Ishikawa (cell line): ENCODE measurements at regions not wholly inside any gene's neighbourhood (a gene's known extent, or its start where the extent isn't known, plus 50 kb on each side); places are given as distances from the start of the nearest gene placed in this dataset.

ENCODE experiments used
- CEBPB ChIP-seq: IDR thresholded peaks from 2 replicates; pipeline ENCODE4 v1.6.1; 2012
- CREB1 ChIP-seq: IDR thresholded peaks from 2 replicates; pipeline ENCODE4 v1.6.1; 2012; ENCODE audit warnings: low read depth
- EGR1 ChIP-seq: IDR thresholded peaks from 2 replicates; pipeline ENCODE4 v1.6.1; 2012
- EP300 ChIP-seq: IDR thresholded peaks from 2 replicates; pipeline ENCODE4 v1.6.1; 2012; ENCODE audit warnings: borderline replicate concordance
- FOXM1 ChIP-seq: IDR thresholded peaks from 2 replicates; pipeline ENCODE4 v1.6.1; 2012; ENCODE audit warnings: low read depth, borderline replicate concordance
- MAX ChIP-seq: IDR thresholded peaks from 2 replicates; pipeline ENCODE4 v1.6.1; 2012
- NFIC ChIP-seq: IDR thresholded peaks from 2 replicates; pipeline ENCODE4 v1.6.1; 2012
- RAD21 ChIP-seq: IDR thresholded peaks from 2 replicates; pipeline ENCODE4 v1.6.1; 2012; ENCODE audit warnings: low read depth
- REST ChIP-seq: IDR thresholded peaks from 2 replicates; pipeline ENCODE4 v1.6.1; 2012; ENCODE audit warnings: low read depth, mild to moderate bottlenecking
- TAF1 ChIP-seq: IDR thresholded peaks from 2 replicates; pipeline ENCODE4 v1.6.1; 2012; ENCODE audit warnings: low read depth, mild to moderate bottlenecking
- TCF12 ChIP-seq: IDR thresholded peaks from 2 replicates; pipeline ENCODE4 v1.6.1; 2012; ENCODE audit warnings: low read depth
- TEAD4 ChIP-seq: IDR thresholded peaks from 2 replicates; pipeline ENCODE4 v1.6.1; 2012
- USF1 ChIP-seq: IDR thresholded peaks from 2 replicates; pipeline ENCODE4 v1.6.1; 2012
- YY1 ChIP-seq: IDR thresholded peaks from 2 replicates; pipeline ENCODE4 v1.6.1; 2012; ENCODE audit warnings: low read depth
- ZBTB7A ChIP-seq: IDR thresholded peaks from 2 replicates; pipeline ENCODE4 v1.6.1; 2012; ENCODE audit warnings: low read depth

DNA sequence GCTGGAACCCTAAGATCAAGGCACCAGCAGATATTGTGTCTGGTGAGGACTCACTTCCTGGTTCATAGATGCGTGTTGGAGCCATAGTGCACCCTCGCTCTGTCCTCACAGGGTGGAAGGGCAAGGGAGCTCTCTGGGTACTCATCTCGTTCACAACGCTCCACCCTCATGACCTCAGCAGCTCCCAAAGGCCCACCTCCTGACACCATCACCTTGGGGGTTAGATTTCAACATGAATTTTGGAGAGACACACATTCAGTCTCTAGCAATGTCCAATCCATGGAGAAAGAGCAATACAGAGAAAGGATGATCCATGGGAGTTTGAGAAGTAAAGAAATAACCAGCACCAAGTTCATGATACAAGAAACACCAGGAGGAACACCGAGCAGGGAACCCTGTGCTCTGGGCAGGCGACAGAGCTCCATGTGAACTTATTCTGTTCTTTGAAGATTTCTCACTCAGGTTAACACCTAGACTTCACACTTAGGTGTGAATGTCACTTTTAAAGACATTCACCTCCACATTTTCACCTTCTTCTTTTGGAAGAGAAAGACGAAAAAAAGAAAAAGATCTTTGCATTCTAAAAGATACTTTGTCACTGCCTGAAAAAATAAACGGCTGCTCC lies 171.8 kb upstream of the FAM9B start:
- TF ChIP-seq CREB1 (no peak), USF1 (no peak), REST (no peak), TCF12 (no peak), FOXM1 (no peak), MAX (no peak), TAF1 (no peak), TEAD4 (no peak), ZBTB7A (no peak), EP300 (no peak), EGR1 (no peak), NFIC (no peak), YY1 (no peak), RAD21 (no peak), CEBPB (no peak)

GRCh38 chrX:9207142-9207541 lies 173.2 kb upstream of the FAM9B start:
- TF ChIP-seq NFIC = no peak
- TF ChIP-seq REST = no peak
- no peak for TF ChIP-seq EP300
- TF ChIP-seq YY1 = no peak
- TF ChIP-seq TCF12 = no peak
- no peak for TF ChIP-seq RAD21
- TF ChIP-seq CREB1 = no peak
- no peak for TF ChIP-seq CEBPB
- TF ChIP-seq TAF1 = no peak
- TF ChIP-seq USF1 = no peak
- no peak for TF ChIP-seq TEAD4
- no peak for TF ChIP-seq EGR1
- TF ChIP-seq FOXM1 = no peak
- TF ChIP-seq ZBTB7A = no peak
- TF ChIP-seq MAX = no peak

DNA sequence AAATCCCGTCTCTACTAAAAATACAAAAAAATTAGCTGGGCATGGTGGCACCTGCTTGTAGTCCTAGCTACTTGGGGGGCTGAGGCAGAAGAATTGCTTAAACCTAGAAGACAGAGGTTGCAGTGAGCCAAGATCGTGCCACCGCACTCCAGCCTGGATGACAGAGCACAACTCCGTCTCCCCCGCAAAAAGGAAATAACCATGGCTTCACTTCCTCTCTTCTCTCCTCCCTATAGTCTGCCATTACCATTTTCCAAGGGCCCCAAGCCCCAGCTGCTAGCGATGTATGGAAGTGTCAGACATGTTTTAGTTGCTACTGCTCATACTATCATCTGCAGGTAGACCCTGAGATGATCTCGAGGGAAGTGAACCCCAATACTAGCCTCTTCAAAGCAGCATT lies 177.3 kb upstream of the FAM9B start:
- TF ChIP-seq NFIC (no peak), REST (no peak), YY1 (no peak), TCF12 (no peak), EP300 (no peak), ZBTB7A (no peak), CEBPB (no peak)

DNA sequence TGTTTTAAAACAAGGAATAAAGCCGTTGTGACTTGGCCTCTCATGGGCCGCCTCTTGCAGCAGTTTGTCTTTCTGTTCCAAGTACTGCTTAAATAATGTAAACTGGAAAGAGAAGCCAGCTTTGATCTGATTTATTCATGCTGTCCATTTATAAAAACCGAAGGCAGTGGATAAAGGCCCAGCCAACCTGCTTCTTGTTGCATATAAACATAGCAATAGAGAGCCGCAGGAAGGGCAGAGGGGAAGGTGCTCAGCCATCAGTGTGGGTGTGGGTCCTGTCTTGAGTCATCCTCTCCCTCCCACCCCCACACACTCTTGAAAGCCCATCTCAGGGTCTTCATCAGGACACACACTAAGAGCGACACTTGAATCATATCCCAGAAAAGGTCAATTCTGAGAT lies 187.9 kb upstream of the FAM9B start:
- TF ChIP-seq RAD21 (no peak), REST (no peak), YY1 (no peak), TEAD4 (no peak), MAX (no peak), NFIC (no peak)
